SK-N-SH (cell line): ENCODE measurements at regions not wholly inside any gene's neighbourhood (a gene's known extent, or its start where the extent isn't known, plus 50 kb on each side); places are given as distances from the start of the nearest gene placed in this dataset.

Source experiments
- CTCF ChIA-PET: fragments of 300-600, 350-600 bp; formaldehyde crosslinking; extraction: SDS; loops from one replicate; lab custom pipeline; 2021; lab: Yijun Ruan, JAX
- POLR2A ChIA-PET: fragments of 350-600 bp; sonication (Branson Sonifier 250); formaldehyde crosslinking; extraction: SDS; loops from one replicate; lab custom pipeline; 2020; ENCODE audit warnings: antibody characterized with exemption, inconsistent platforms; lab: Yijun Ruan, JAX
- DNase-seq: peaks from one replicate; pipeline ENCODE4 v3.0.0; 2012
- H2AFZ ChIP-seq: fragments of 200-600 bp; sonication (generic); 2 replicates; pipeline ENCODE4 v1.8.1; 2016; ENCODE audit warnings: antibody characterized with exemption, mild to moderate bottlenecking, low read depth
- H3F3A ChIP-seq: fragments of 200-600 bp; sonication (generic); replicated peaks from 2 replicates; pipeline ENCODE3; 2016; ENCODE audit warnings: antibody characterized with exemption, mild to moderate bottlenecking; ENCODE audit not compliant: insufficient read depth
- H3K27ac ChIP-seq, 2 experiments: fragments of 200-500 bp in 1 of 2; fragments of 200-600 bp in 1 of 2; sonication (Bioruptor generic) in 1 of 2; sonication (generic), shearing (Covaris generic) in 1 of 2; 2 replicates each; pipeline versions ENCODE4 v1.5.1 to v1.6.1; 2014 to 2016; ENCODE audit warnings: low read depth in 2 of 2, inconsistent platforms in 1 of 2, low read length in 1 of 2, mild to moderate bottlenecking in 1 of 2, mixed read lengths in 1 of 2
- H3K27me3 ChIP-seq: fragments of 200-600 bp; sonication (generic), shearing (Covaris generic); 2 replicates; pipeline ENCODE4 v1.6.1; 2016; ENCODE audit warnings: mixed run types; ENCODE audit not compliant: insufficient read depth
- H3K36me3 ChIP-seq, 2 experiments: fragments of 200-500 bp in 1 of 2; fragments of 200-600 bp in 1 of 2; sonication (Bioruptor generic) in 1 of 2; sonication (generic) in 1 of 2; replicated peaks in 1 of 2; 2 replicates each; pipeline versions ENCODE3 to v1.5.1; 2014 to 2016; ENCODE audit warnings: low read length in 1 of 2, mild to moderate bottlenecking in 1 of 2; ENCODE audit not compliant: insufficient read depth in 2 of 2, control insufficient read depth in 1 of 2
- H3K4me1 ChIP-seq, 2 experiments: fragments of 200-500 bp in 1 of 2; fragments of 200-600 bp in 1 of 2; sonication (Bioruptor generic) in 1 of 2; sonication (generic), shearing (Covaris generic) in 1 of 2; 2 replicates each; pipeline versions ENCODE4 v1.5.1 to v1.6.1; 2014 to 2016; ENCODE audit warnings: low read depth in 1 of 2, low read length in 1 of 2, mixed run types in 1 of 2; ENCODE audit not compliant: insufficient read depth in 2 of 2, control insufficient read depth in 1 of 2
- H3K4me2 ChIP-seq: fragments of 200-600 bp; sonication (generic), shearing (Covaris generic); 2 replicates; pipeline ENCODE4 v1.6.1; 2017; ENCODE audit warnings: mixed run types
- H3K4me3 ChIP-seq, 2 experiments: fragments of 200-500 bp in 1 of 2; fragments of 200-600 bp in 1 of 2; sonication (Bioruptor generic) in 1 of 2; sonication (generic), shearing (Covaris generic) in 1 of 2; 2 replicates each; pipeline versions ENCODE4 v1.5.1 to v1.8.1; 2014 to 2016; ENCODE audit warnings: low read depth in 2 of 2, inconsistent platforms in 1 of 2, low read length in 1 of 2, mild to moderate bottlenecking in 1 of 2, mixed read lengths in 1 of 2, moderate library complexity in 1 of 2
- H3K79me2 ChIP-seq: fragments of 200-600 bp; sonication (generic); 2 replicates; pipeline ENCODE4 v1.8.1; 2017; ENCODE audit warnings: mild to moderate bottlenecking; ENCODE audit not compliant: insufficient read depth
- H3K9ac ChIP-seq: fragments of 200-600 bp; sonication (generic); 2 replicates; pipeline ENCODE4 v1.6.1; 2017; ENCODE audit warnings: mixed run types
- H3K9me2 ChIP-seq: fragments of 200-600 bp; sonication (generic); 2 replicates; pipeline ENCODE4 v1.6.1; 2017; ENCODE audit warnings: mixed run types
- H3K9me3 ChIP-seq: fragments of 200-600 bp; sonication (generic); 2 replicates; pipeline ENCODE4 v1.6.1; 2017; ENCODE audit warnings: mixed run types, mild to moderate bottlenecking, moderate library complexity
- H4K20me1 ChIP-seq: fragments of 200-600 bp; sonication (generic); 2 replicates; pipeline ENCODE4 v1.6.1; 2017; ENCODE audit warnings: mild to moderate bottlenecking, mixed run types; ENCODE audit not compliant: insufficient read depth
- CHD2 ChIP-seq: fragments of 150-350 bp; IDR thresholded peaks from 2 replicates; pipeline ENCODE4 v1.6.1; 2018; ENCODE audit warnings: low read length; ENCODE audit not compliant: partially characterized antibody
- EP300 ChIP-seq, 2 experiments: IDR thresholded peaks; 2 replicates each; pipeline versions ENCODE4 v1.4.0 to v1.6.1; 2012; ENCODE audit warnings: borderline replicate concordance in 1 of 2, low read depth in 1 of 2, low read length in 1 of 2
- EZH2phosphoT487 ChIP-seq: fragments of 200-600 bp; sonication (generic); IDR thresholded peaks from 2 replicates; pipeline ENCODE4 v1.6.1; 2017; ENCODE audit warnings: low read depth, mixed run types, mild to moderate bottlenecking, antibody characterized with exemption, moderate library complexity, borderline replicate concordance
- FOSL2 ChIP-seq: IDR thresholded peaks from 2 replicates; pipeline ENCODE4 v1.4.0; 2012; ENCODE audit warnings: low read depth, mild to moderate bottlenecking, moderate library complexity, borderline replicate concordance
- JUND ChIP-seq: IDR thresholded peaks from 2 replicates; pipeline ENCODE4 v1.4.0; 2012
- MEF2A ChIP-seq: IDR thresholded peaks from 2 replicates; pipeline ENCODE4 v1.4.0; 2012; ENCODE audit warnings: low read depth, borderline replicate concordance
- NRF1 ChIP-seq: IDR thresholded peaks from 2 replicates; pipeline ENCODE4 v1.6.1; 2012; ENCODE audit warnings: low read depth, mild to moderate bottlenecking, low read length
- PBX3 ChIP-seq: IDR thresholded peaks from 2 replicates; pipeline ENCODE4; 2012
- RAD21 ChIP-seq: IDR thresholded peaks from 2 replicates; pipeline ENCODE4 v1.6.1; 2012; ENCODE audit warnings: mild to moderate bottlenecking, low read length
- RCOR1 ChIP-seq: fragments of 150-350 bp; IDR thresholded peaks from 2 replicates; pipeline ENCODE4 v1.6.1; 2017; ENCODE audit warnings: antibody characterized with exemption, low read length
- REST ChIP-seq: IDR thresholded peaks from 2 replicates; pipeline ENCODE4 v1.6.1; 2012; ENCODE audit warnings: mild to moderate bottlenecking, low read depth, low read length, moderate library complexity
- RFX5 ChIP-seq: IDR thresholded peaks from 2 replicates; pipeline ENCODE4 v1.6.1; 2012; ENCODE audit warnings: mild to moderate bottlenecking, improper control_type of control experiment, low read length
- RXRA ChIP-seq: IDR thresholded peaks from 2 replicates; pipeline ENCODE4 v1.4.0; 2012; ENCODE audit warnings: low read depth, mild to moderate bottlenecking, borderline replicate concordance
- SIN3A ChIP-seq: IDR thresholded peaks from 2 replicates; pipeline ENCODE4 v1.6.1; 2012; ENCODE audit warnings: low read depth, mild to moderate bottlenecking, low read length, moderate library complexity, borderline replicate concordance
- SMC3 ChIP-seq: IDR thresholded peaks from 2 replicates; pipeline ENCODE4 v1.6.1; 2012; ENCODE audit warnings: low read depth, low read length, improper control_type of control experiment
- TCF12 ChIP-seq: IDR thresholded peaks from 2 replicates; pipeline ENCODE4 v1.4.0; 2012
- USF2 ChIP-seq: fragments of 150-350 bp; IDR thresholded peaks from 2 replicates; pipeline ENCODE4 v1.6.1; 2017; ENCODE audit warnings: antibody characterized with exemption, low read length, low read depth, borderline replicate concordance
- YY1 ChIP-seq: IDR thresholded peaks from 2 replicates; pipeline ENCODE4 v1.4.0; 2012; ENCODE audit warnings: low read depth, mild to moderate bottlenecking
- WGBS: methylation state at CpG from one replicate; pipeline ENCODE4 v1.1.6; 2017; ENCODE audit warnings: low lambda C conversion rate; 5-methylcytosine and 5-hydroxymethylcytosine counted together
- TF ChIP-seq, protein P1 (sequence below): IDR thresholded peaks from 2 replicates; pipeline ENCODE4 v1.4.0; 2012; ENCODE audit warnings: low read depth

- 38% methylated on average over 1 of the region's 1 CpG for WGBS
Measured at GRCh38 chr4:89545315-89545714, 237.7 kb upstream of the GPRIN3 start.

More at GRCh38 chr4:89545315-89545714, 237.7 kb upstream of the GPRIN3 start:
- Histone ChIP-seq H3K4me2 (no peak overlapping the region), H3K79me2 (no peaks in the 10 kb centered on the region), H3F3A (no peaks in the 10 kb centered on the region), H3K27ac (no peak overlapping the region), H3K9me2 (no peaks in the 10 kb centered on the region), H3K9ac (no peak overlapping the region), H3K4me1 (no peaks in the 10 kb centered on the region), H4K20me1 (no peaks in the 10 kb centered on the region), H3K27me3 (no peaks in the 10 kb centered on the region), H3K4me3 (no peak overlapping the region), H3K9me3 (no peaks in the 10 kb centered on the region), H3K36me3 (no peaks in the 10 kb centered on the region), H2AFZ (no peak overlapping the region)
- ChIA-PET CTCF (interaction anchor here (0.8 kb wide), 1 partner anchor 13 kb away, joined by 3 read pairs; no protein-coding TSS in a partner anchor), POLR2A (no interaction called here)
- TF ChIP-seq SMC3 (no peak), RFX5 (no peak), JUND (no peak), RAD21 (no peak), TCF12 (no peak), REST (no peak), EP300 (IDR thresholded peaks at IDR 0.05; ENCODE audit: borderline replicate concordance in 1 of 2, low read depth in 1 of 2, low read length in 1 of 2) (no peak), PBX3 (no peak), RXRA (no peak), SIN3A (no peak), RCOR1 (no peak), USF2 (no peak), NRF1 (no peak), CHD2 (no peak), MEF2A (no peak), YY1 (no peak), EZH2phosphoT487 (no peak), FOSL2 (no peak)
- TF ChIP-seq, protein P1, sequence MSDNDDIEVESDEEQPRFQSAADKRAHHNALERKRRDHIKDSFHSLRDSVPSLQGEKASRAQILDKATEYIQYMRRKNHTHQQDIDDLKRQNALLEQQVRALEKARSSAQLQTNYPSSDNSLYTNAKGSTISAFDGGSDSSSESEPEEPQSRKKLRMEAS: no peak
- no peak for DNase-seq
